HG02884 (cell line): ENCODE measurements at regions not wholly inside any gene's neighbourhood (a gene's known extent, or its start where the extent isn't known, plus 50 kb on each side); places are given as distances from the start of the nearest gene placed in this dataset.

Source experiments
- ATAC-seq: cut with Tn5 transposase; IDR thresholded peaks from one replicate; pipeline ENCODE4 v1.9.1; 2021; ENCODE audit warnings: mild to moderate bottlenecking, moderate library complexity; ENCODE audit not compliant: unreplicated experiment

DNA sequence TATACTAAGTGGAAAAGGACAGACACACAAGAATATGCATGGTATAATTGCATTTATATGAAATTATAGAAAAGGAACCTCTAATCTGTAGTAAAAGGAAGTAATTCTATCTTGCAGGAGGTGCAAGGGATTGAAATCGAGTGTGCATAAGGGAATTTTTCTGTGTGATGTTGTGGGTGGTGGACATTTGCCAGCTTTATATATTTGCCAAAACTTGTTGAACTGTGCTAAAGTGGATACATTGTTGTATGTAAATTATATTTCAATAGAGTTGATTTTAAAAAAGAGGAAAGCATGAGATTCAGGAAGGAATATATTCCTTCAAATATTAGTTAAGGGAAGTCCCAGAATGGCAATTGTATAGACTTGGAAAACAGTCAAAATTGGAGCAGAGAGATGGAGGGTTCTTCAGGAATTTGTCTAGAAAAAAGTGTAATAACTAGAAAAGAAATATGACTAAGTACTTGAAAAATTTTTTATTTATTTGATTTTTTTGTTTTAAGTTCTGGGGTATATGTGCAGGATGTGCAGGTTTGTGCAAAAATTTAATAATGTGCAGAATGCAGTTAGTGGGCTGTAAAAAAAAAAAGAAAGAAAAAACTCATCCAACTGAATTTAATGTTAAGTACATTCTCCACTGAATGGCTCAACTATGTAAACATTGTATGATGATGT is 96.1 kb downstream of the ARL4A start:
- no peak for ATAC-seq

DNA sequence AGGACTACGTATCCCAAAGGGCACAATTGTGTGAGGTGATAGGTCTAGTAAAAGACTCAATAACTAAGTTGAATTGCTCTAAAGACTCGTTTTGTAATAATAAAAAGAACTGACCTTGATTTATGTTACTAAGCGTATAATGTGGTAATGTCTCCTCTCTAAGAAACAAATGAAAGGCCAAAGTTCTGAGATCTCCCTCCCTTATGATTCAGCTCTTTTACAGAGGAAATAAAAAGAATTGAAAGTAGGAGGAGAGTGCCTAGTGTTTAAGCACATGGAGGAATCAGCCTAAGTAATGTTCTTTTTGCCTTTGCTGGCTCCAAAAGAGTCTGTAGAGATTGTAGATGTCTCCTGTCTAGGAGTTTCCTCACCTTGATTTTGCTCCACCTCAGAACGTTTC is 98.0 kb downstream of the ARL4A start:
- ATAC-seq, result no peak

- ATAC-seq, result no peak
Measured at GRCh38 chr7:12786494-12786893, 99.1 kb downstream of the ARL4A start.

- no peak for ATAC-seq
Measured at GRCh38 chr7:12788171-12788570, 100.7 kb downstream of the ARL4A start.

- ATAC-seq, result no peak
Measured at GRCh38 chr7:12788591-12788990, 101.2 kb downstream of the ARL4A start.

- ATAC-seq, result no peak
Measured at GRCh38 chr7:12794722-12795302, 107.4 kb downstream of the ARL4A start.

DNA sequence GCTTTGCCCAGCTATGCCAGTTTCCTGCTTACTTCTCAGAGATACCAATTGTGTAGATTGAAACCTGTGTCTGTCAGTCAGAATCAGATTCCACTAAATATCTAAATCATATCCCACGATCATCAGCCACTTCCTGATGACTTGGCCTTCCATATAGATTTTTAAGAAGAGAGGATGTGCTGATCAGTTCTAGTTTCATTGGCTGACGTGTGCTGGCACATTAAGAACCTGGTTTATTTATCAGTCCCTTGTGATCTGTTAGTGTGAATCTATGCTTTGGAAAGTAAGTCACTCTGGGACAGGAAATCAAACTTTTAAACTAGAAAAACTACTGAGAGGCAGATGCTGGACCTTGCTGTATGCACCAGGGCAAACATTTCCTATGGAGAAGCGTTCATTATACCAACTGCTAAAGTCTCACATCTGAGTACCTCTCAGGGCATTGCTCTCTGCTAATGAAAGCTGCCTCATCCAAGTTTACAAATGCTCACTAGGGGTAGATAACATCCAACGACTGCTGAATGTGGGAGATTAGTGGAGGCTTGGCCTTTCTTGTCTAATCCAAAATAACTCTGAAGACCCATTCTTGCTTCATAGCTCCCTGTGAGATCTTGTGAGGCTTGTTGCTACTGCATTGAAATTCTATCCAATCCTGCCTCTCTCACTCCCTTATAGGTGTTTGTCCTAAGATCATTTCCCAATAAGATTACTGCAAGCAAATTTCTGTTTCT is 109.1 kb downstream of the ARL4A start:
- no peak for ATAC-seq

- ATAC-seq, result no peak
Measured at GRCh38 chr7:12800486-12800885, 113.1 kb downstream of the ARL4A start.

DNA sequence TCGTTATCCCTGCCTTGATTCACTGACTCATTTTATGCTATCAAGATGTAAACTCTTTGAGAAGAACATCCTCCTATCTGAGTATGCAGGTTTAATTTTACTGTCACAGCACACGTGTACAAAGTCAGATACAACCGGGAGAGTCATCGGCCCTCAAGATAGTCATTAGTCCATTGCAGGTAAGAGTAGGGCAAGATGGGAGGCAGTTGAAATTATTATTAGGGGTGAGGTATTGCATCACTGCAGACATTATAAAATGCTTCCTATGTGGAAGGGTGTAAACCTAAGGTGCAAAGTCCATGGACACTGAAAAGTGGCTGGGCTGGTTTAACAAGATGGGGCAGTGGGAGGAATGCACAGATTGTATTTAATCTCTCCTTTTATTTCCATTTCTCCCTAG is 113.7 kb downstream of the ARL4A start:
- no peak for ATAC-seq

DNA sequence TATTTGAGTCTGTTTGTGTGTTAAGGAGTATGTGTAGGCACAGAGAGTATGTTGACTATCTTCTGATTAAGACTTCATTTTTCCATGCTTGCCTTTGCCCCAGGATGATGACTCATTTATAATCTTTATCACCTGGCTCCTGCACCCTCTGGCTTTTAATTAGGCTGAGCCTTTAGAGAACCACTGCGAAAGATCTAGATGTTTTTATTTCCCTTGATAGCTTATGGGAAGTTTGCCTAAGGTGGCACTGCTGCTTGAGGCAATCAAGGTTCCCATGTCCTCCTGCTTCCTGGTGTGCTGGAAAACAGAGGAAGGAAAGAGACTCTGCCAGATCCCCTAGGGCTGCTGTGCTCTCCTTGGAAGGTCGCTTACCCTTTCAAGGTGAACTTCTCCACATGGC is 114.6 kb downstream of the ARL4A start:
- ATAC-seq, result no peak

DNA sequence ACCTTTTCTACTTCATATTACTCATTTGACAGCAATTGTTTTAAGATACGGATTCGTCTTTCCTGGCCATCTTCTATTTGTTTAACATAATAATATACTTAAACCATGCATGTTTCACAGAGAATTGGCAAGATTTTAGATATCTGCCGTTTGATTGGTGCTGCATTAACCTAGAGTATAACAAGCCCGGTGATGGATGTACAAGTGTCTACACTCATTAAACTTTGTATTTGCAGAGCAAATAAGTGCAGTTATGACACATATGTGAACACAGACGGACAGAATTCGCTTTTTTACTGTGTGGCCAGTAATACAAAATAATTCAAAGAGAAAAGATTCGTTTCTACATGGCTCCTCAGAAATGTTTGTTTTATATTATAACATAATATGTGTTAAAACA is 116.1 kb downstream of the ARL4A start:
- ATAC-seq, result no peak

DNA sequence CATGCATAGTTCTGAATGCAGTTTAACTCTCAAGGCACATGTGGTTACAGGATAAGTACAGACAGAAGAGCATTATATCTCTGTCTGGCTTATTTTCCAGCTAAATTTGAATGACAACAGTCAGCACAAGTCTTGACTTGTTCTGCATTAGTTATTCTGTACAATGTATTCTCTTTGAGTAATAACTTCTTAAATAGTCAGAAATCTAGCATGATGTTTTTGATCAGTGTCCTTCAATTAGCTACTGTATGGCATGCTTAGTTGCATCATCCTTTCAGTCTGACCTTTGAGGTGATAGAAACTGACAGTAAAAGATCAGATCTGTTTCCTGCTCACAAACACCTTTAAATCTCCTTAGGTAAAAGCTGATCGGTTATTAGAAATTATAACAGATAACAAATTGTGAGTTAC is 118.1 kb downstream of the ARL4A start:
- no peak for ATAC-seq

DNA sequence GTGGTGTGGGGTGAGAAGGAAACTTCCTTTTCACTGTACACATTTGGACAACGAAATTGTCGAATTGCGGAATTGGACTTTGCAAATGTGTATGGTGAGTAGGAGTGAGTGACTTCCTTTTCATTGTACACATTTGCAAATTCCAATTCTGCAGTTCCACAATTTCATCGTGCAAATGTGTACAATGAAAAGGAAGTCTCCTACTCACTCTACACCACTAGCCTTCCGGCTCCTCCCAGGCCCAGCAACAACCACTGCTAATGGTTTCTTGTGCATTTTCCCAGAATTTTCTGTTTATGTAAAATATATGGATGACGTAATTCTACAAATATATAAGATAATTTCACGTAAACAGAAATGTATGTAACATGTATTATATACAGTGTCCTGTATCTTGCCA is 118.5 kb downstream of the ARL4A start:
- ATAC-seq, result no peak

DNA sequence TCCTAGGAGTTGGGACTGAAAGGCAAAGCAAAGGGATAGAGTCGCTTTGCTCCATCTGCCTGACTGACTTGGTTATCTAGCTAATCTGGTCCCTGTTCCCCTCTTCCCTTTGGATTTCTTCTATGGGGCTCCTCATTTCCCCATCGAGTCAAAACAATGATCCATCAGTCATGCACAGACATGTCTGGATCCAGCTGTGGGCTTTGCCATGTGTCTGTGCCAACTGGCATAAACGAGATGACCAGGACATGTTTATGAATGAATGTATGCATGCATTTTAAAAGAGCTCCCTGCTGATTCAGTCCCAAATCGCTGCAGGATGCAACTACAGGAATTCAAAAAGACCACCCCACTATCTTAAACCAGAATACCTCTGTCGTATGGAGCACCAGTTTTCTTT is 122.0 kb downstream of the ARL4A start:
- ATAC-seq, result no peak

GRCh38 chr7:12812111-12812510 is 124.7 kb downstream of the ARL4A start:
- ATAC-seq, result no peak

GRCh38 chr7:12814107-12814506 is 126.7 kb downstream of the ARL4A start:
- ATAC-seq, result no peak

DNA sequence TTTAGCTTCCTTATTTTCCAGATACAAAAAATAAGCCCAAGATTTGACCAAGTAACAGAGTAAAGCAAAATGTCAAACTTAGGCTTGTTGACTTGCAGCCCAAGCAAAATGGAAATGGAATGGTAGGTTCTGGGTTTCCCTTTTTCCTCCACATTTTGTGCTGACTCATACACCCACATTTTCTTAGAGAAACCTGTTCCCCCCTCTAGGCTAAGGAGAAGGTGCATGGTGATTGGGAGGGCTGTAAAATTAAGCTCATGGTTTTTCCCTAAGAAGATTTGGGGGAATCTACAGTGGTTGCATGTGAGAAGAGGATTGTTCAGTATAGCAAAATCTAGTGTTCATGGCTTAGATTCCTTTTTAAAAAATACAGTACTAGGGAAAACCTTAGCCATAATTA is 127.4 kb downstream of the ARL4A start:
- ATAC-seq, result no peak

DNA sequence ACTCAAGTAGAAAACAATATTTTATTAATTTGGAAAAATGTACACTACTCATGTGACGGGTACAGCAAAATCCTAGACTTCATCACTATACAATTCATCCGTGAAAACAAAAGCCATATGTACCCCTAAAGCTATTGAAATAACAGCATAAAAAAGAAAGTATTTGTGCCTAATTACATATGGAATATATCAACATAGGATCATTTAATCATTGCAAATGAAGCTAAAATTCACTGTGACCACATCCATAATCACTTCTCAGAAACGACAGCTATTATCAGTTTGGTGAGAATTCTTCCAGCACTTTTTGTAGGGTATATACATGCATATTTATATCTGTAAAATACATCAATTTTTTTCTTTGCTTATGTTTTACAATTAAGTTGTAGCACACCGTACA is 128.0 kb downstream of the ARL4A start:
- ATAC-seq, result no peak

GRCh38 chr7:12815871-12816270 is 128.4 kb downstream of the ARL4A start:
- ATAC-seq, result no peak

- ATAC-seq, result no peak
Measured at GRCh38 chr7:12820777-12821176, 133.3 kb downstream of the ARL4A start.

DNA sequence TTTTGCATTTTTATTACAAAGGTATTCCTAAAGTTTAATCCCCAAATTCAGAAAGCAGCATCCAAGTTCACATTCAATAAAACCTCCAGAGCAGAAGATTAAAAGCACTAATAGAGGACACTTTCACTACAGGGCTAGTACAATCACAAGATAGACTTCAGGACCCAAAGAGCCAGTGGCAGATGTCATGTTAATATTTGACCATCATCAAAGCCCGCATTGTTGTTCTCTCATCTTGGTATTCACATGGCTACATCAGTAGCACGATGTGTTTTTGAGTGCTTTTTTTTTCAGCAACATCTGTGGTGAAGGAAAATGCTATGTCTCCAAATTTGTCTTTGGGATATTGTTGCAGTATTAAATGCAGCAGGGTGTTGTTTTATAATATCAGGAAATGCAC is 134.3 kb downstream of the ARL4A start:
- ATAC-seq, result no peak

DNA sequence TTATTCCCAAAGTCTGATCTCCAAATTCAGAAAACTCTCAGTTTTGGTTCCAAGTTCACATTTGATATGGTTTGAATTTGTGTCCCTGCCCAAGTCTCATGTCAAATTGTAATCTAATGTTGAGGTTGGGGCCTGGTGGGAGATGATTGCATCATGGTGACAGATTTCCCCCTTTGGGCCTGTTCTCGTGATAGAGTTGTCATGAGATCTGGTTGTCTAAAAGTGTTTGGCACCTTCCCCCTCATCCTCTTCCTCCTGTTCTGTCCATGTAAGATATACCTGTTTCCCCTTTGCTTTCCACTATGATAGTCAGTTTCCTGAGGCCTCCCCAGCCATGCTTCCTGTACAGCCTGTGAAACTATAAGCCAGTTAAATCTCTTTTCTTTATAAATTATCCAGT is 138.6 kb downstream of the ARL4A start:
- no peak for ATAC-seq
